ENCODE measurements at regions not wholly inside any gene's neighbourhood (a gene's known extent, or its start where the extent isn't known, plus 50 kb on each side); places are given as distances from the start of the nearest gene placed in this dataset.

DNA sequence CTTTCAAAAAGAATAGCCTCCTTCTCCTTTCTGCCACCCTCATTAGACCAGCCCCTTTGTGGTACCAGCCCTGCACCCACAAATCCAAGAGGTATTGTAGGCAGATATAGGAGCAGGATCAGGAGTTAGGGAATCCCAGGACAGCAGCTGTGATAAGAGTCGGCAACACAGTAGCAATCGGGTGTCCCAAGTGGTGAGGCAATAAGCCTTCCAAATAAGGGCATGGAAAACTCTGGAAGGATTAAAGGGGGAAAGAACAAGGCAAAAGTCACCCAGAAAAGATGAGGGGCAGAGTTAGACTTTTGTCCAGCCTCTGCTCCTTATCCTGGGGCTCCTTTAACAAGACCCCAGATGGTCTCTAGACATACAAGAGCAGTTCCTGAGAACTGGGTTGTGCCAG, 204.2 kb downstream of the TBX5 start:
- TF ChIP-seq, protein P1, sequence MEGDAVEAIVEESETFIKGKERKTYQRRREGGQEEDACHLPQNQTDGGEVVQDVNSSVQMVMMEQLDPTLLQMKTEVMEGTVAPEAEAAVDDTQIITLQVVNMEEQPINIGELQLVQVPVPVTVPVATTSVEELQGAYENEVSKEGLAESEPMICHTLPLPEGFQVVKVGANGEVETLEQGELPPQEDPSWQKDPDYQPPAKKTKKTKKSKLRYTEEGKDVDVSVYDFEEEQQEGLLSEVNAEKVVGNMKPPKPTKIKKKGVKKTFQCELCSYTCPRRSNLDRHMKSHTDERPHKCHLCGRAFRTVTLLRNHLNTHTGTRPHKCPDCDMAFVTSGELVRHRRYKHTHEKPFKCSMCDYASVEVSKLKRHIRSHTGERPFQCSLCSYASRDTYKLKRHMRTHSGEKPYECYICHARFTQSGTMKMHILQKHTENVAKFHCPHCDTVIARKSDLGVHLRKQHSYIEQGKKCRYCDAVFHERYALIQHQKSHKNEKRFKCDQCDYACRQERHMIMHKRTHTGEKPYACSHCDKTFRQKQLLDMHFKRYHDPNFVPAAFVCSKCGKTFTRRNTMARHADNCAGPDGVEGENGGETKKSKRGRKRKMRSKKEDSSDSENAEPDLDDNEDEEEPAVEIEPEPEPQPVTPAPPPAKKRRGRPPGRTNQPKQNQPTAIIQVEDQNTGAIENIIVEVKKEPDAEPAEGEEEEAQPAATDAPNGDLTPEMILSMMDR (IDR thresholded peaks at IDR 0.05), result no peak
- TF ChIP-seq EP300 (IDR thresholded peaks at IDR 0.05; ENCODE audit: low read depth) (no peak), POLR2A (IDR thresholded peaks at IDR 0.05) (no peak), POLR2AphosphoS5 (IDR thresholded peaks at IDR 0.05) (no peak)
- no peak overlapping the region for H3K27ac ChIP-seq
- intact Hi-C loops (cut with DNase I; ENCODE audit: low total_unique reads), result no loop called here
- in situ Hi-C loops (cut with MboI; ENCODE audit: low pct_ligation_motif_present in 1 of 4, low pct_unique_long_range_greater_than_20kb in 1 of 4, low sequenced_read_pairs in 3 of 4), result no loop called here
- H3K36me3 ChIP-seq, result no peaks in the 10 kb centered on the region
- 50 to 56% methylated on average over 2 of the region's 2 CpGs for WGBS, 2 donors (ENCODE audit: low coverage in 1 of 2)
- H3K4me1 ChIP-seq, result no peaks in the 10 kb centered on the region
- no peak for DNase-seq
- no peaks in the 10 kb centered on the region for H3K27me3 ChIP-seq
- H3K4me3 ChIP-seq, result no peak overlapping the region
- no peaks in the 10 kb centered on the region for H3K9me3 ChIP-seq

DNA sequence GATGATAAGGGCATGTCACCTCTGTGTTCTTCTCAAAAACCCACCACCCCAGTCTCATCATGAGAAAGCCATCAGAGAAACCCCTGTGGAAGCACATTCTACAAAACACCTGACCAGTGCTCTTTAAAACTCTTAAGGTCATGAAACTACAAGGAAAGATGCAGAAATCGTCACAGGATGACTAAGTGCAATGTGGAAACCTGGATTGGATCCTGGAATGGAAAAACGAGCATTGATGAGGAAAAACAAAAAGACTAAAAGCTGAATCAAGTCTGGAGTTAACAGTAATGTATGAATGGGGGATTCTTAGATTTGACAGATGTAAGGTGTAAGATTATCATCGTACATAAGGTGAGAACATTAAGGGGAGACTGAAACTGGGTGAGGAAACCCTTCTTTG, 211.0 kb downstream of the TBX5 start:
- H3K4me3 ChIP-seq, result no peak overlapping the region
- no peaks in the 10 kb centered on the region for H3K9me3 ChIP-seq
- in situ Hi-C loops (cut with MboI; ENCODE audit: low pct_ligation_motif_present in 1 of 4, low pct_unique_long_range_greater_than_20kb in 1 of 4, low sequenced_read_pairs in 3 of 4) (no loop called here), intact Hi-C loops (cut with DNase I; ENCODE audit: low total_unique reads) (no loop called here)
- no peak for DNase-seq
- no peaks in the 10 kb centered on the region for H3K27me3 ChIP-seq
- WGBS, 2 donors (ENCODE audit: low coverage in 1 of 2), result 33 to 36% methylated on average over 3 of the region's 3 CpGs
- TF ChIP-seq POLR2A (IDR thresholded peaks at IDR 0.05), result no peak
- TF ChIP-seq, protein P1 (IDR thresholded peaks at IDR 0.05), result no peak
- no peaks in the 10 kb centered on the region for H3K4me1 ChIP-seq
- no peak overlapping the region for H3K27ac ChIP-seq
- no peaks in the 10 kb centered on the region for H3K36me3 ChIP-seq

DNA sequence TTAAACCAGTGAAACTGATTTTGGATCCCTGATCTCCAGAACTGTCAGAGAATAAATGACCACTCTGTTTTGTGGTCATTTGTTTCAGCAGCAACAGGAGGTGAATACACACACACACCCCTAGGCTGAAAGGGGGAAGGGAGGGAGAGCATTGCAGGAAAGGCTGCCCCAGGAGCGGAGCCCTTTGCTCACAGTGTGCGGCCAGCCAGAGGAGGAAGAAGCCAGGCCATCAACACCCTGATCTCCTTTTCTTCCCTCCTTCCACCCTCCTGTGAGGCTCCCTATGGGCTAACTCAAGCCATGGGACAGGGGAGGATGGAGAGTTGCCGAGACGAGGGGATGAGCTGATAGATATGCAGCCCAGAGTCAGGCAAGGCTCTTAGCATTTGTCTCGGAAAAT, 211.9 kb downstream of the TBX5 start:
- no peak for DNase-seq
- no peaks in the 10 kb centered on the region for H3K4me1 ChIP-seq
- TF ChIP-seq POLR2AphosphoS5 (IDR thresholded peaks at IDR 0.05) (no peak), POLR2A (IDR thresholded peaks at IDR 0.05) (no peak), EP300 (IDR thresholded peaks at IDR 0.05; ENCODE audit: low read depth) (no peak)
- TF ChIP-seq, protein P1 (IDR thresholded peaks at IDR 0.05), result no peak
- WGBS, 2 donors (ENCODE audit: low coverage in 1 of 2), result 57 to 100% methylated on average over 1 to 5 of the region's 5 CpGs
- H3K27me3 ChIP-seq, result no peaks in the 10 kb centered on the region
- H3K4me3 ChIP-seq, result no peak overlapping the region
- H3K36me3 ChIP-seq, result no peaks in the 10 kb centered on the region
- no peak overlapping the region for H3K27ac ChIP-seq
- no peaks in the 10 kb centered on the region for H3K9me3 ChIP-seq
- in situ Hi-C loops (cut with MboI; ENCODE audit: low pct_ligation_motif_present in 1 of 4, low pct_unique_long_range_greater_than_20kb in 1 of 4, low sequenced_read_pairs in 3 of 4), result no loop called here
- intact Hi-C loops (cut with DNase I; ENCODE audit: low total_unique reads), result no loop called here

DNA sequence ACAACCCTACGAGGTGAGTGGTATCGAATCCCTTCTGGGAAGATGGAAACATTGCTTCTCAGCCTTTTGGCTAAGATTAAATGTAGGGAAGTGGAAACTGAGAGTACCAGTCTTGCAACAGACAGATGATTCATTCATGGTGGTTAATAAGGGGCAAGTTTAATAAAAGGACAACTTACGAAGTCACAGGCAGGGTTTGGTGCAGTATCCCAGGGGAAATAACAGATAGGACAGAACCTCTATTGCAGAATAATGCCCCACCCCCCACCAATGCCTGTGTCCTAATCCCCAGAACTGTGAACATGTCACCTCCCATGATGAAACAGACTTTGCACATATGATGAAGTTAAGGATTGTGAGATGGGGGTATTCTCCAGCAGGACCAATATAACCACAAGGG, 212.5 kb downstream of the TBX5 start:
- no peaks in the 10 kb centered on the region for H3K27me3 ChIP-seq
- no peak overlapping the region for H3K4me3 ChIP-seq
- 66% methylated on average over 3 of the region's 3 CpGs; no CpG with 5 or more reads in 1 of the 2 donors for WGBS, 2 donors (ENCODE audit: low coverage in 1 of 2)
- intact Hi-C loops (cut with DNase I; ENCODE audit: low total_unique reads), result no loop called here
- in situ Hi-C loops (cut with MboI; ENCODE audit: low pct_ligation_motif_present in 1 of 4, low pct_unique_long_range_greater_than_20kb in 1 of 4, low sequenced_read_pairs in 3 of 4), result no loop called here
- H3K27ac ChIP-seq, result no peak overlapping the region
- no peak for DNase-seq
- no peaks in the 10 kb centered on the region for H3K36me3 ChIP-seq
- no peaks in the 10 kb centered on the region for H3K9me3 ChIP-seq
- TF ChIP-seq, protein P1 (IDR thresholded peaks at IDR 0.05), result no peak
- TF ChIP-seq POLR2A (IDR thresholded peaks at IDR 0.05), result no peak
- no peak for TF ChIP-seq POLR2AphosphoS5 (IDR thresholded peaks at IDR 0.05)
- TF ChIP-seq EP300 (IDR thresholded peaks at IDR 0.05; ENCODE audit: low read depth), result no peak
- no peaks in the 10 kb centered on the region for H3K4me1 ChIP-seq

Data from transverse colon (tissue), 4 donors.